Natural killer cell (primary cell): ENCODE measurements at regions not wholly inside any gene's neighbourhood (a gene's known extent, or its start where the extent isn't known, plus 50 kb on each side); places are given as distances from the start of the nearest gene placed in this dataset.

Experiments used
- ATAC-seq, 3 donors: fragments of 150-1000 bp in 2 of 3; fragments of 200-7000 bp in 1 of 3; cut with Tn5 transposase; 1 replicate in 1 of 3; 2 replicates in 2 of 3; pipeline ENCODE4 v1.10.0; 2021; ENCODE audit warnings: mild to moderate bottlenecking in 2 of 3, moderate library complexity in 2 of 3
- DNase-seq, 2 donors: peaks; one replicate each; pipeline versions ENCODE4 v3.0.0 to v3.0.0-alpha.2; 2013 to 2021; ENCODE audit warnings: mixed read lengths in 1 of 2
- H3K27ac ChIP-seq: one replicate; pipeline ENCODE4 v1.5.1; 2013; ENCODE audit warnings: mild to moderate bottlenecking, low read length
- H3K27me3 ChIP-seq: one replicate; pipeline ENCODE4 v1.6.1; 2013; ENCODE audit warnings: low read length; ENCODE audit not compliant: control insufficient read depth, insufficient read depth
- H3K36me3 ChIP-seq: one replicate; pipeline ENCODE4 v1.6.1; 2013; ENCODE audit warnings: low read length; ENCODE audit not compliant: control insufficient read depth, insufficient read depth
- H3K4me1 ChIP-seq: one replicate; pipeline ENCODE4 v1.6.1; 2013; ENCODE audit warnings: low read length; ENCODE audit not compliant: control insufficient read depth, insufficient read depth
- H3K4me3 ChIP-seq: one replicate; pipeline ENCODE4 v1.5.1; 2013; ENCODE audit warnings: low read length
- H3K9me3 ChIP-seq: one replicate; pipeline ENCODE4 v1.6.1; 2013; ENCODE audit warnings: low read length; ENCODE audit not compliant: control insufficient read depth, insufficient read depth
- H3K27ac Mint-ChIP-seq, 2 donors: one replicate each; pipeline ENCODE4 v1.8.0; 2022; ENCODE audit warnings: mild to moderate bottlenecking in 2 of 2, mixed read lengths in 2 of 2, moderate library complexity in 1 of 2
- H3K27me3 Mint-ChIP-seq, 2 donors: one replicate each; pipeline ENCODE4 v1.8.0; 2022; ENCODE audit warnings: low read depth in 2 of 2, mixed read lengths in 2 of 2
- H3K36me3 Mint-ChIP-seq: one replicate; pipeline ENCODE4 v1.8.0; 2022; ENCODE audit warnings: mixed read lengths
- H3K4me1 Mint-ChIP-seq, 2 donors: one replicate each; pipeline ENCODE4 v1.8.0; 2022; ENCODE audit warnings: mixed read lengths in 2 of 2
- H3K4me3 Mint-ChIP-seq: one replicate; pipeline ENCODE4 v1.8.0; 2022; ENCODE audit warnings: mild to moderate bottlenecking, moderate library complexity, mixed read lengths
- H3K9me3 Mint-ChIP-seq, 2 donors: one replicate each; pipeline ENCODE4 v1.8.0; 2022; ENCODE audit warnings: mixed read lengths in 2 of 2
- WGBS: methylation state at CpG from one replicate; pipeline ENCODE4 v1.1.7; 2013; ENCODE audit warnings: missing lambda C conversion rate; ENCODE audit not compliant: insufficient coverage; 5-methylcytosine and 5-hydroxymethylcytosine counted together
- intact Hi-C: fragments of 100-400 bp; cut with micrococcal nuclease; formaldehyde crosslinking; loops from one replicate; pipeline ENCODE4 v1.14.2; 2022
- TF ChIP-seq, protein P1 (sequence below): fragments of 200-600 bp; IDR thresholded peaks from one replicate; pipeline ENCODE4 v1.8.0; 2022; ENCODE audit warnings: antibody characterized with exemption

- no peak for ATAC-seq
- no peak overlapping the region for H3K4me3 ChIP-seq
- H3K9me3 ChIP-seq = no peaks in the 10 kb centered on the region
- no peaks in the 10 kb centered on the region for H3K4me1 ChIP-seq
- no peaks in the 10 kb centered on the region for H3K27me3 Mint-ChIP-seq
- no peaks in the 10 kb centered on the region for H3K4me1 Mint-ChIP-seq
- 92% methylated on average over 5 of the region's 5 CpGs for WGBS
- H3K9me3 Mint-ChIP-seq = no peaks in the 10 kb centered on the region
- no peak overlapping the region for H3K27ac Mint-ChIP-seq
- intact Hi-C loops = no loop called here
- no peaks in the 10 kb centered on the region for H3K36me3 Mint-ChIP-seq
- DNase-seq = no peak
- no peaks in the 10 kb centered on the region for H3K36me3 ChIP-seq
- no peak overlapping the region for H3K27ac ChIP-seq
- no peaks in the 10 kb centered on the region for H3K27me3 ChIP-seq
- TF ChIP-seq, protein P1, sequence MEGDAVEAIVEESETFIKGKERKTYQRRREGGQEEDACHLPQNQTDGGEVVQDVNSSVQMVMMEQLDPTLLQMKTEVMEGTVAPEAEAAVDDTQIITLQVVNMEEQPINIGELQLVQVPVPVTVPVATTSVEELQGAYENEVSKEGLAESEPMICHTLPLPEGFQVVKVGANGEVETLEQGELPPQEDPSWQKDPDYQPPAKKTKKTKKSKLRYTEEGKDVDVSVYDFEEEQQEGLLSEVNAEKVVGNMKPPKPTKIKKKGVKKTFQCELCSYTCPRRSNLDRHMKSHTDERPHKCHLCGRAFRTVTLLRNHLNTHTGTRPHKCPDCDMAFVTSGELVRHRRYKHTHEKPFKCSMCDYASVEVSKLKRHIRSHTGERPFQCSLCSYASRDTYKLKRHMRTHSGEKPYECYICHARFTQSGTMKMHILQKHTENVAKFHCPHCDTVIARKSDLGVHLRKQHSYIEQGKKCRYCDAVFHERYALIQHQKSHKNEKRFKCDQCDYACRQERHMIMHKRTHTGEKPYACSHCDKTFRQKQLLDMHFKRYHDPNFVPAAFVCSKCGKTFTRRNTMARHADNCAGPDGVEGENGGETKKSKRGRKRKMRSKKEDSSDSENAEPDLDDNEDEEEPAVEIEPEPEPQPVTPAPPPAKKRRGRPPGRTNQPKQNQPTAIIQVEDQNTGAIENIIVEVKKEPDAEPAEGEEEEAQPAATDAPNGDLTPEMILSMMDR = no peak
- H3K4me3 Mint-ChIP-seq = no peak overlapping the region
Observed at GRCh38 chr18:10076502-10077030, 162.8 kb downstream of the VAPA start.

- H3K9me3 ChIP-seq = peaks cover 8% of the 10 kb centered on the region
- intact Hi-C loops = no loop called here
- DNase-seq (no peak), ATAC-seq (no peak)
- no peaks in the 10 kb centered on the region for H3K36me3 ChIP-seq
- H3K27ac Mint-ChIP-seq = no peak overlapping the region
- TF ChIP-seq, protein P1 = no peak
- H3K27ac ChIP-seq = no peak overlapping the region
- no peaks in the 10 kb centered on the region for H3K27me3 ChIP-seq
- peaks cover 4 to 5% of the 10 kb centered on the region in 2 donors for H3K9me3 Mint-ChIP-seq
- no peaks in the 10 kb centered on the region for H3K4me1 ChIP-seq
- peaks cover 7% of the 10 kb centered on the region for H3K36me3 Mint-ChIP-seq
- H3K4me3 Mint-ChIP-seq = no peak overlapping the region
- no peaks in the 10 kb centered on the region for H3K27me3 Mint-ChIP-seq
- WGBS = 80% methylated on average over 4 of the region's 4 CpGs
- no peaks in the 10 kb centered on the region for H3K4me1 Mint-ChIP-seq
- no peak overlapping the region for H3K4me3 ChIP-seq
Observed at GRCh38 chr18:10077986-10078385, 164.2 kb downstream of the VAPA start.

DNA sequence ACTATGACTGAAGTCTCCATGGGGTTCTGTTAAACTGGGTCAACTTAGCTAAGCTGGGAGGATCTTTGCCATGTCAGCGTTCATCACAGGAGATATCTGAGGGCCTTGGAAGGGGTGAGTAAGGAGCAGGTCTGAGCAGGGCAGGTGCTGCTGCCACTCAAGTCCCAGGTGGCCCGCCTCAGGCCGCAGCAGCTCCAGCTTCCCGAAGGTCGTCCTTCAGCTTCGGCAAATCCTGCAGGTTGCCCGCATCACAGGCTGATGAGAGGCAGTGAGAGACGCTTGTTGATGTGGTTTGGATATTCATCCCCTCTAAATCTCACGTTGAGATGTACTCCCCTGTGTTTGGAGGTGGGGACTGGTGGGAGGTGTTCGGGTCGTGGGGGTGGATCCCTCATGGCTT, 166.6 kb downstream of the VAPA start:
- H3K4me3 Mint-ChIP-seq = no peak overlapping the region
- H3K9me3 ChIP-seq = peaks cover 15% of the 10 kb centered on the region
- H3K36me3 Mint-ChIP-seq = peaks cover 7% of the 10 kb centered on the region
- no peak overlapping the region for H3K4me3 ChIP-seq
- intact Hi-C loops = no loop called here
- WGBS = 95% methylated on average over 11 of the region's 11 CpGs
- H3K9me3 Mint-ChIP-seq = peaks cover 4 to 5% of the 10 kb centered on the region in 2 donors
- H3K4me1 ChIP-seq = no peaks in the 10 kb centered on the region
- no peak for ATAC-seq
- TF ChIP-seq, protein P1 = no peak
- no peaks in the 10 kb centered on the region for H3K27me3 Mint-ChIP-seq
- DNase-seq = no peak
- no peaks in the 10 kb centered on the region for H3K27me3 ChIP-seq
- no peaks in the 10 kb centered on the region for H3K4me1 Mint-ChIP-seq
- no peak overlapping the region for H3K27ac ChIP-seq
- H3K36me3 ChIP-seq = no peaks in the 10 kb centered on the region
- H3K27ac Mint-ChIP-seq = no peak overlapping the region

DNA sequence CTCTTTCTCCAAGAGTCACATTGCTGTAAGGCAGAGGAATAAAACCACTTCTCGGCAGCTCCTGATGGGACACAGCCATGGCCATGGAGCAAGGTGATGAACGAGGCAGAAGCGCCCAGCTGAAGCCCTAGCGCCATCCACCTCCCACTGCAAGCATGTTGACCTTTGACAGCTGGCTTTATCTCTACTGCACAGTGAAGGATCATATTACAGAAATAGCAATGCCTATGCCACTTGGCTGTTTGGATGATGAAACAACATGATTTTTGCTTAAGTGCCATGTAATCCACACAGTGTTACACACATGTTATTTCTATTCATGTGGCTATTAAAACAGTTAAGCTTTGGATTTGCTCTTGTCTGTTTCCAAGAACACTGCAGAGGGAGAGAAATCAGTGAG, 167.7 kb downstream of the VAPA start:
- intact Hi-C loops = no loop called here
- peaks cover 4% of the 10 kb centered on the region in 2 donors for H3K27me3 Mint-ChIP-seq
- DNase-seq (no peak), ATAC-seq (no peak)
- no peaks in the 10 kb centered on the region for H3K27me3 ChIP-seq
- TF ChIP-seq, protein P1 = no peak
- no peaks in the 10 kb centered on the region for H3K36me3 ChIP-seq
- H3K36me3 Mint-ChIP-seq = peaks cover 7% of the 10 kb centered on the region
- WGBS = 93% methylated on average over 4 of the region's 4 CpGs
- H3K27ac Mint-ChIP-seq = no peak overlapping the region
- H3K4me3 Mint-ChIP-seq = no peak overlapping the region
- no peaks in the 10 kb centered on the region for H3K4me1 ChIP-seq
- peaks cover 15% of the 10 kb centered on the region for H3K9me3 ChIP-seq
- peaks cover 4 to 5% of the 10 kb centered on the region in 2 donors for H3K9me3 Mint-ChIP-seq
- no peak overlapping the region for H3K27ac ChIP-seq
- no peak overlapping the region for H3K4me3 ChIP-seq
- H3K4me1 Mint-ChIP-seq = no peaks in the 10 kb centered on the region
